ENCODE measurements at regions not wholly inside any gene's neighbourhood (a gene's known extent, or its start where the extent isn't known, plus 50 kb on each side); places are given as distances from the start of the nearest gene placed in this dataset.

DNA sequence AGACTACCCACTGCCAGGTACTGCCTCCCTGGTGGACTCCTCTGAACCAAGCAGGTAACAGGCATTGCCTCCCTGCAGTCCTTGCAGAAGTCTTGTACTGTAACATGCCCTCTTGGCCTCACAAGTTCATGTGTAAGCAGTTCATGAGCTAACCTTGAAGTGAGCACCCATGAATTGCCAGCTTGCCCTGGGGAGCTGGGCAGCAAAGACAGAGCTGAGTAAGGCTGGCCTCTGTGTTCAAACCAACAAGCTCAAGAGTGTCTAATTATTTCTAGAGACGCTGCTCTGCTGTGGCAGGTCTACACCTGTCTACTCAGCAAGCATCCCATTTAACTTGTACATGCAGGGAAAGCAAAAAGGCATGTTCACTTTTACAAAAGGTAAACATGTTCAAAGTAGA lies 113.5 kb downstream of the FEM1C start:
- no peak for DNase-seq (ENCODE audit: low read depth)
- no peak overlapping the region for H3K4me3 ChIP-seq (ENCODE audit: low read depth, low read length)
- TF ChIP-seq, protein P1, sequence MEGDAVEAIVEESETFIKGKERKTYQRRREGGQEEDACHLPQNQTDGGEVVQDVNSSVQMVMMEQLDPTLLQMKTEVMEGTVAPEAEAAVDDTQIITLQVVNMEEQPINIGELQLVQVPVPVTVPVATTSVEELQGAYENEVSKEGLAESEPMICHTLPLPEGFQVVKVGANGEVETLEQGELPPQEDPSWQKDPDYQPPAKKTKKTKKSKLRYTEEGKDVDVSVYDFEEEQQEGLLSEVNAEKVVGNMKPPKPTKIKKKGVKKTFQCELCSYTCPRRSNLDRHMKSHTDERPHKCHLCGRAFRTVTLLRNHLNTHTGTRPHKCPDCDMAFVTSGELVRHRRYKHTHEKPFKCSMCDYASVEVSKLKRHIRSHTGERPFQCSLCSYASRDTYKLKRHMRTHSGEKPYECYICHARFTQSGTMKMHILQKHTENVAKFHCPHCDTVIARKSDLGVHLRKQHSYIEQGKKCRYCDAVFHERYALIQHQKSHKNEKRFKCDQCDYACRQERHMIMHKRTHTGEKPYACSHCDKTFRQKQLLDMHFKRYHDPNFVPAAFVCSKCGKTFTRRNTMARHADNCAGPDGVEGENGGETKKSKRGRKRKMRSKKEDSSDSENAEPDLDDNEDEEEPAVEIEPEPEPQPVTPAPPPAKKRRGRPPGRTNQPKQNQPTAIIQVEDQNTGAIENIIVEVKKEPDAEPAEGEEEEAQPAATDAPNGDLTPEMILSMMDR (IDR thresholded peaks at IDR 0.05; ENCODE audit: insufficient read depth, low read length) = no peak

DNA sequence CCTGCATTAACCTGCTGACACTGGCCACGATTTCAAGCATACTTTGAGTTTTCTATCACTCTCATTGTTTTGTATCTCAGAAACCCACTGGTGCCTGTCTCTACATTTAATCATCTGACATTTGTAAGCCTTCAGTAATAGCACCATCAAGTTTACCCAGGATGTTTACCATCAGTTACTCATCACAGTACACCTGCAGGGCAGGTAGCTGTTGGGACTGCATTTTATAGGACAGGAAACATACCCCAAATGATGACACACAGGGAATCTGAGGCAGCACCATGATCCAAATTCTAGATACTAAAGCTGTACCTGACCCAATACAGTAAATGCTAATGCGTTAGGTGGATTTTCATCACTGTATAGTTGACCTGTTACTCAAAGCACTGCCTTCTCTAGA lies 114.2 kb downstream of the FEM1C start:
- no peak overlapping the region for H3K4me3 ChIP-seq (ENCODE audit: low read depth, low read length)
- TF ChIP-seq, protein P1 (IDR thresholded peaks at IDR 0.05; ENCODE audit: insufficient read depth, low read length) = no peak
- DNase-seq (ENCODE audit: low read depth) = no peak

DNA sequence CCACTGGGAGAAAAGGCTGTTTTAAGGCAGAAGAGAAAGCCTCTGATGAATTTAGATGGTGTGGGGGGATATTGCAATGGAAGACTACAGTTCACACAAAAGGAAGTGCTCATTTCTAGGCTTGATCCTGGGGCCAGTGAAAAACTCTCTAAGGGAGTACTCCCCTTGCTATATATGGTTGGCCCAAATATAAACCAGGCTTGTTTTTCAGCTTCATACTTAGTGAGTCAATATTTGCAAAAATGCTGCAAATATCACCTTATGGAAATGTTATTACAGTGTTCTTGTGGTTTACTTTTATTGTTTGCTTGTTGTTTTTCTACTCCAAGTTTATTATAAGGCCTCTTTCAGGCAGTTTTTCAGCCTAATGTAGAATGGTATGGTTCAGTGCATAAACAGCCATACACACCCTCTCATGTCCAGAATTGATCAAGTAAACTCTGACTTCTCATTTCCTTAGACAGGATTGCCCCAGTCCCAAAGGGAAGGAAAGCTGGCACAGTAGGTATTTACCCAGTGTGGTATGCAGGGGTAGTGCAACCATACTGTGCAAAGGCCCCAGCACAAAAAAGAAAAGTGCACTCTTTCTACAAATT lies 115.1 kb downstream of the FEM1C start:
- no peak for DNase-seq (ENCODE audit: low read depth)
- H3K4me3 ChIP-seq (ENCODE audit: low read depth, low read length) = no peak overlapping the region
- TF ChIP-seq, protein P1 (IDR thresholded peaks at IDR 0.05; ENCODE audit: insufficient read depth, low read length) = no peak

DNA sequence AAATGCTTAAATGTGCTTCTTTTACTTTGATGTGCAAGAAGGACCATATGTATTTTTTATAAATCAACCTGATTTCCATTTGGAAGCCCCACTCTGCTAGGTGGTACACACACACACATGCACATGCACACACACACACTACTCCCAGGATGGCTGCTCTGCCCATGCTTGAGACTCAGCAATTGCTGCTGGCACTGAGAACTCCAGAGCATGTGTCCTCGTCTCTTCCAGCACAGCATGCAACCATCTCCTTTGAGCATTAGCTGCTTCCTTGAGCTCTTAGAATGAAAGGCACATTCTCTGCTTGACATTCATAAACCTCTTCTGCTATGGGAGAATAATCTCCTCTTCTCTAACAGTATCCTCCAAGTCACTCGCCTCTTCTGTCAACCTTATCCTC lies 115.9 kb downstream of the FEM1C start:
- TF ChIP-seq, protein P1 (IDR thresholded peaks at IDR 0.05; ENCODE audit: insufficient read depth, low read length) = no peak
- no peak for DNase-seq (ENCODE audit: low read depth)
- H3K4me3 ChIP-seq (ENCODE audit: low read depth, low read length) = no peak overlapping the region

DNA sequence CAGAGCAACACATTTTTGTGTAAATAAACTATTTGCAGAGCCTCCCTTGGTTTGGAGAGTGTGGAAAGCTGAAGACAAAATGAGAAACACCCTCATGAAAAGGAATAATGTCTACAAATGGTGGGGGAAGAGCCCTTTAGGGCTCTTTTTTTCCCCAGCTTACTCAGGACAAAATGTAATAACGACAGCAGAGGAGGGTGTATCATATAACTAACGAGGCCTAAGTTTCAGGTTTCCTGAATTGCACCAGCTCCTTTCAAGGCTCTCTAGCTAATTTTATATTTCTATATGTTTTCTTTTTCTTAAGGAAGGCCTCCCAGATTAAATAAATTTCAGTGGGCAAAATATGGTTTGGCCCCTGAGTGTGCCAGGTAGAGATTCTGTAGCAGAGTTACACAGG lies 116.3 kb downstream of the FEM1C start:
- H3K4me3 ChIP-seq (ENCODE audit: low read depth, low read length) = no peak overlapping the region
- no peak for DNase-seq (ENCODE audit: low read depth)
- TF ChIP-seq, protein P1 (IDR thresholded peaks at IDR 0.05; ENCODE audit: insufficient read depth, low read length) = no peak

DNA sequence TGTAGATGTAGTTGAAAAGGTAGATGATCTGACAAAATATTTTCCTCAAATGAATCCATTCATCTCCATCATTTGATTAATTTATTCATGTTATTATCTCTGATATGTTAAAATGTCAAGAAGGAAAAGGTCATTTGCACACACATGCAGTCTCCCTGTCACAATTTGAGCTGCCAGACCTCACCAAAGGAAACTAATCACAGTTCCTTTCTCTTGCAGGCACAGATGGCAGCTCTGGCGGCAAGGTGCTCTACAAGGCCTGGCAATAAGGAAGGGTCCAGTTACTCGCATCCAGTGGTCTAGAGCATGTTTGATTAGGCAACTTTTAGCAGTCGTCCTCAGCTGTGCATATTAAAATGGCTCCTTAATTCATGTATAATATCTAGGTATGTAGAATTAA lies 120.1 kb downstream of the FEM1C start:
- TF ChIP-seq, protein P1 (IDR thresholded peaks at IDR 0.05; ENCODE audit: insufficient read depth, low read length) = no peak
- H3K4me3 ChIP-seq (ENCODE audit: low read depth, low read length) = no peak overlapping the region
- no peak for DNase-seq (ENCODE audit: low read depth)

DNA sequence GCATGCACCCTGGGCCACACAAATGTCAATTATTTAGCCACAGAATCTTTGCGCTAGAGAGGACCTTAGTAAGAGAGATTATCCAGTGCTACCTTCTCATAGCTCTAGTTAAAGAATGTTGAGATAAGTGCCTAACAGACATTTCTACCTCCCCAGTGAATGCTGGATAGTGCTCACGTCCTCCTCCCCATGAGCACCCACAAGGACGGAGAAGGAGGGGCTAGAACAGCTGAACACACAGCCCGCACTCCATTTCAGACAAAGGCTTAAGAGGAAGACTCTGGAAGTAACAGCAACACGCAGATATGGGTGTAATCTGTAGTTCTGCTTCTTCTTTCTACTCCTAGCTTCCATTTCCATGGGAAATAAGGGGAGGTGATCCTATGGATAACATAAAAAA lies 120.5 kb downstream of the FEM1C start:
- no peak overlapping the region for H3K4me3 ChIP-seq (ENCODE audit: low read depth, low read length)
- no peak for DNase-seq (ENCODE audit: low read depth)
- TF ChIP-seq, protein P1 (IDR thresholded peaks at IDR 0.05; ENCODE audit: insufficient read depth, low read length) = no peak

Data from fibroblast of the aortic adventitia (primary cell).